ENCODE measurements at regions not wholly inside any gene's neighbourhood (a gene's known extent, or its start where the extent isn't known, plus 50 kb on each side); places are given as distances from the start of the nearest gene placed in this dataset.

DNA sequence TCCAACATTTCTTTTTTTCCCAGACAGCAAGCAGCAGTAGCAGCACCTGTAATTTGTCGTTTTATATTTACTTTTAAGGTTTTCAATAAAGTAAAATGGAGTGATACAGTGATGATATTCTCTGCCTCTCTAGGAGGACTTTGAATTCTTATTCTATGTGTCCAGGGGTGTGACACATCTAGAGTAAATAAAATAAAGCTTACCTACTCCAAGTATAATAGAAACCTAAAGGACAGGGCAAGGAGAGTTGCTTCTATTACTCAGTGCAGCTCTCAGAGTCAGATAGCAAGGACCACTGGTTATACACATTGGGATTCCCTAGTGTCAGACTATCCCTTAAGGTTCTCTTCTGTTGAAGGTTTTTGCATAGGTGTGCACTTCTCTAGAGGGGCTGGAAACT is 95.9 kb downstream of the LMO4 start:
- no peak for DNase-seq (ENCODE audit: low spot score)
- WGBS, result 80% methylated on average over 1 of the region's 1 CpG

DNA sequence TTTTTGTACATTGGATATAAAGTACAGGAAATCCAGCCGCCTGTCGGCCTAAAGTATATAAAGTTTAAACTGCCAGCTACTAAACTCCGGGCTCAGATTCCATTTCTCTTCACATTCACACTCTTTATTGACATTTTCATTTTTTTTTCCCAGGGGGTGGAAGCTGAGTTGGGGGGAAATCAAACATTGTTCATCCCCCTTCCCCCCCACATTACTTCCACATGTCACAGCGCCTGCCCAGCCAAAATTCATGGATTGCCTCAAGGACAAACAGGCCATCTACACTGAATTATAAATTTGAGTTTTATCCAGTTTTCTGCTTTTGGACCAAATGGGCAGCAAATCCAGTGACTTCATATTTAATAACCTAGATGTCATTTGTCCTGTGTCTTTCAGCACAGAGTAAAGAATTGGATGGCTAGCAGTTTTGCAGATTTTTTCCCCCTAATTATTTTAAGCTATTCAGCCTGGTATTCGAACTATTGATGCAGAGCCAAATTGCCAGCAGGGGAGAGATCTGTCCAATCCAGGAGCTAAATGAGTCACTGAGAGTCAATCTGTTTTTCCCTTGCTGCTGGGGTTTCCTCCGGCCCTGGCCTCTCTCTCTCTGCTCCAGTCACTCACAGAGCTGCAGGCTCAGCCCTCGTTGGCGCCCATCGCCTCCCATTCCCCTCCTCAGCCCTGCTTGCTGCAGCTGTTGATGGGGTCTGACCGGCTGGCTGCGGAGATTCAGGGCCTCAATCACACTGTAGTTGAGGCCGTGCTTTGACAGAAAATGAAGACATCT is 98.0 kb downstream of the LMO4 start:
- Histone ChIP-seq H3K4me3 (ENCODE audit: low read depth in 1 of 3, low read length in 3 of 3) (no peak overlapping the region), H3K4me1 (ENCODE audit: control insufficient read depth in 4 of 4, insufficient read depth in 4 of 4, low read length in 3 of 4) (no peaks in the 10 kb centered on the region), H3K27ac (ENCODE audit: low read depth in 1 of 2, low read length in 2 of 2) (no peak overlapping the region), H3K9ac (ENCODE audit: low read depth in 1 of 2, low read length in 2 of 2) (no peak overlapping the region), H3K27me3 (ENCODE audit: control insufficient read depth in 4 of 4, insufficient read depth in 4 of 4, low read length in 3 of 4) (no peaks in the 10 kb centered on the region), H3K36me3 (ENCODE audit: control insufficient read depth in 4 of 4, insufficient read depth in 3 of 4, low read depth in 1 of 4, low read length in 3 of 4) (no peaks in the 10 kb centered on the region), H3K9me3 (ENCODE audit: control insufficient read depth in 4 of 4, low read length in 3 of 4) (no peaks in the 10 kb centered on the region)
- TF ChIP-seq SP1 (IDR thresholded peaks at IDR 0.05) (no peak), HNF4G (IDR thresholded peaks at IDR 0.05) (no peak), FOXA1 (IDR thresholded peaks at IDR 0.05) (no peak), HNF4A (conservative IDR thresholded peaks at IDR 0.05) (no peak), FOXA2 (IDR thresholded peaks at IDR 0.05) (no peak), EGR1 (IDR thresholded peaks at IDR 0.05; ENCODE audit: low read depth in 2 of 2) (no peak), NR2F2 (IDR thresholded peaks at IDR 0.05) (no peak), RXRA (IDR thresholded peaks at IDR 0.05) (no peak), JUND (IDR thresholded peaks at IDR 0.05) (no peak), TAF1 (conservative IDR thresholded peaks at IDR 0.05) (no peak)
- TF ChIP-seq, protein P1, sequence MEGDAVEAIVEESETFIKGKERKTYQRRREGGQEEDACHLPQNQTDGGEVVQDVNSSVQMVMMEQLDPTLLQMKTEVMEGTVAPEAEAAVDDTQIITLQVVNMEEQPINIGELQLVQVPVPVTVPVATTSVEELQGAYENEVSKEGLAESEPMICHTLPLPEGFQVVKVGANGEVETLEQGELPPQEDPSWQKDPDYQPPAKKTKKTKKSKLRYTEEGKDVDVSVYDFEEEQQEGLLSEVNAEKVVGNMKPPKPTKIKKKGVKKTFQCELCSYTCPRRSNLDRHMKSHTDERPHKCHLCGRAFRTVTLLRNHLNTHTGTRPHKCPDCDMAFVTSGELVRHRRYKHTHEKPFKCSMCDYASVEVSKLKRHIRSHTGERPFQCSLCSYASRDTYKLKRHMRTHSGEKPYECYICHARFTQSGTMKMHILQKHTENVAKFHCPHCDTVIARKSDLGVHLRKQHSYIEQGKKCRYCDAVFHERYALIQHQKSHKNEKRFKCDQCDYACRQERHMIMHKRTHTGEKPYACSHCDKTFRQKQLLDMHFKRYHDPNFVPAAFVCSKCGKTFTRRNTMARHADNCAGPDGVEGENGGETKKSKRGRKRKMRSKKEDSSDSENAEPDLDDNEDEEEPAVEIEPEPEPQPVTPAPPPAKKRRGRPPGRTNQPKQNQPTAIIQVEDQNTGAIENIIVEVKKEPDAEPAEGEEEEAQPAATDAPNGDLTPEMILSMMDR (IDR thresholded peaks at IDR 0.05; ENCODE audit: low read depth, low read length, missing input control), result no peak
- TF ChIP-seq, protein P2, sequence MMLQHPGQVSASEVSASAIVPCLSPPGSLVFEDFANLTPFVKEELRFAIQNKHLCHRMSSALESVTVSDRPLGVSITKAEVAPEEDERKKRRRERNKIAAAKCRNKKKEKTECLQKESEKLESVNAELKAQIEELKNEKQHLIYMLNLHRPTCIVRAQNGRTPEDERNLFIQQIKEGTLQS (IDR thresholded peaks at IDR 0.05), result no peak
- TF ChIP-seq, protein P3, sequence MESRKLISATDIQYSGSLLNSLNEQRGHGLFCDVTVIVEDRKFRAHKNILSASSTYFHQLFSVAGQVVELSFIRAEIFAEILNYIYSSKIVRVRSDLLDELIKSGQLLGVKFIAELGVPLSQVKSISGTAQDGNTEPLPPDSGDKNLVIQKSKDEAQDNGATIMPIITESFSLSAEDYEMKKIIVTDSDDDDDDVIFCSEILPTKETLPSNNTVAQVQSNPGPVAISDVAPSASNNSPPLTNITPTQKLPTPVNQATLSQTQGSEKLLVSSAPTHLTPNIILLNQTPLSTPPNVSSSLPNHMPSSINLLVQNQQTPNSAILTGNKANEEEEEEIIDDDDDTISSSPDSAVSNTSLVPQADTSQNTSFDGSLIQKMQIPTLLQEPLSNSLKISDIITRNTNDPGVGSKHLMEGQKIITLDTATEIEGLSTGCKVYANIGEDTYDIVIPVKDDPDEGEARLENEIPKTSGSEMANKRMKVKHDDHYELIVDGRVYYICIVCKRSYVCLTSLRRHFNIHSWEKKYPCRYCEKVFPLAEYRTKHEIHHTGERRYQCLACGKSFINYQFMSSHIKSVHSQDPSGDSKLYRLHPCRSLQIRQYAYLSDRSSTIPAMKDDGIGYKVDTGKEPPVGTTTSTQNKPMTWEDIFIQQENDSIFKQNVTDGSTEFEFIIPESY (IDR thresholded peaks at IDR 0.05), result no peak
- WGBS, result 86% methylated on average over 12 of the region's 12 CpGs
- DNase-seq (ENCODE audit: low spot score), result no peak

More for the DNA sequence above, 95.9 kb downstream of the LMO4 start:
- Histone ChIP-seq H3K27me3 (ENCODE audit: control insufficient read depth in 4 of 4, insufficient read depth in 4 of 4, low read length in 3 of 4) (no peaks in the 10 kb centered on the region), H3K9me3 (ENCODE audit: control insufficient read depth in 4 of 4, low read length in 3 of 4) (no peaks in the 10 kb centered on the region), H3K9ac (ENCODE audit: low read depth in 1 of 2, low read length in 2 of 2) (no peak overlapping the region), H3K4me3 (ENCODE audit: low read depth in 1 of 3, low read length in 3 of 3) (no peak overlapping the region), H3K27ac (ENCODE audit: low read depth in 1 of 2, low read length in 2 of 2) (no peak overlapping the region), H3K4me1 (ENCODE audit: control insufficient read depth in 4 of 4, insufficient read depth in 4 of 4, low read length in 3 of 4) (no peaks in the 10 kb centered on the region), H3K36me3 (ENCODE audit: control insufficient read depth in 4 of 4, insufficient read depth in 3 of 4, low read depth in 1 of 4, low read length in 3 of 4) (no peaks in the 10 kb centered on the region)
- no peak for TF ChIP-seq YY1 (IDR thresholded peaks at IDR 0.05)
- TF ChIP-seq, protein P1 (IDR thresholded peaks at IDR 0.05; ENCODE audit: low read depth, low read length, missing input control), result no peak
- TF ChIP-seq, protein P2 (IDR thresholded peaks at IDR 0.05), result no peak
- TF ChIP-seq, protein P4, sequence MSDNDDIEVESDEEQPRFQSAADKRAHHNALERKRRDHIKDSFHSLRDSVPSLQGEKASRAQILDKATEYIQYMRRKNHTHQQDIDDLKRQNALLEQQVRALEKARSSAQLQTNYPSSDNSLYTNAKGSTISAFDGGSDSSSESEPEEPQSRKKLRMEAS (IDR thresholded peaks at IDR 0.05), result no peak
- no peak for TF ChIP-seq RAD21 (IDR thresholded peaks at IDR 0.05)
- no peak for TF ChIP-seq HNF4G (IDR thresholded peaks at IDR 0.05)
- TF ChIP-seq JUND (IDR thresholded peaks at IDR 0.05), result no peak
